Keratinocyte (primary cell): ENCODE measurements at regions not wholly inside any gene's neighbourhood (a gene's known extent, or its start where the extent isn't known, plus 50 kb on each side); places are given as distances from the start of the nearest gene placed in this dataset.
"Not testable (repeated sequence)": the region's sequence is repeated elsewhere in the genome, so short reads cannot be mapped to it uniquely, and the experiment has no call there.

Experiments
- CTCF ChIP-seq, 3 experiments: IDR thresholded peaks in 1 of 3; conservative IDR thresholded peaks in 1 of 3; optimal IDR thresholded peaks in 1 of 3; 2 replicates in 2 of 3; 3 replicates in 1 of 3; pipeline versions ENCODE3 to v1.5.1; 2011; ENCODE audit warnings: low read length in 3 of 3, mild to moderate bottlenecking in 3 of 3, moderate library complexity in 2 of 3, control low read depth in 1 of 3, inconsistent platforms in 1 of 3; ENCODE audit not compliant: insufficient read depth in 2 of 3; ENCODE audit errors: extremely low read depth in 1 of 3
- EZH2 ChIP-seq: IDR thresholded peaks from one replicate; pipeline ENCODE4 v1.6.1; 2012; ENCODE audit warnings: inconsistent platforms, mild to moderate bottlenecking, low read length, moderate library complexity

- not testable (repeated sequence) for TF ChIP-seq CTCF (optimal IDR thresholded peaks at IDR 0.05 in 1 of 3, IDR thresholded peaks at IDR 0.05 in 1 of 3, conservative IDR thresholded peaks at IDR 0.05 in 1 of 3; ENCODE audit: extremely low read depth in 1 of 3, insufficient read depth in 2 of 3, low read length in 3 of 3); EZH2
Measured at GRCh38 chr2:242084034-242084433, 214.5 kb downstream of the RTP5 start.
